NT2/D1 (cell line): ENCODE measurements at regions not wholly inside any gene's neighbourhood (a gene's known extent, or its start where the extent isn't known, plus 50 kb on each side); places are given as distances from the start of the nearest gene placed in this dataset.

Source experiments
- SUZ12 ChIP-seq: IDR thresholded peaks from 2 replicates; pipeline ENCODE4 v1.6.1; 2011; ENCODE audit not compliant: insufficient read length, insufficient read depth; ENCODE audit errors: extremely low read depth
- YY1 ChIP-seq: IDR thresholded peaks from 2 replicates; pipeline ENCODE4 v1.6.1; 2011; ENCODE audit not compliant: insufficient read length, insufficient read depth
- ZNF274 ChIP-seq: IDR thresholded peaks from 2 replicates; pipeline ENCODE4 v1.6.1; 2011; ENCODE audit warnings: mild to moderate bottlenecking, low read depth, low read length

DNA sequence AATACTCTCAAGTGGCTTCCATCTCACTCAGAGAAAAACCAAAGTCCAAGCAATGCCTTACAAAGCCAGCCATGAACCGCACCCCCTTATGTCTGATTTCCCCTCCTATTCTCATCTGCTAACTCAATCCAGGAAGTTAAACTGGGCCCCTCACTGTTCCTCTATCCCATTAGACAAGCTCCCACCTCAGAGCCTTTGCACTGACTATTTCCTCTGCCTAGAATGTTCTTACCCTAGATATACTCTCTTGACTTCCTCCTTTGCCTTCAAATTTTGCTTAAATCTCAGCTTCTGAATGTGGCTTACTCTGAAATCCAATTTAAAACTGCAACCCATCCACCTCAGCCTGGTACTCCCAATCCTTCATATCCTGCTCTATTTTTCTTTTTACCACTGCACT lies 257.0 kb upstream of the USP15 start:
- no peak for TF ChIP-seq SUZ12
- no peak for TF ChIP-seq ZNF274
- no peak for TF ChIP-seq YY1
